WTC11 (cell line): ENCODE measurements at regions not wholly inside any gene's neighbourhood (a gene's known extent, or its start where the extent isn't known, plus 50 kb on each side); places are given as distances from the start of the nearest gene placed in this dataset.

ENCODE experiments used
- ATAC-seq: fragments of 200-7000 bp; cut with Tn5 transposase; 2 replicates; pipeline ENCODE4 v1.10.0; 2021; ENCODE audit warnings: mild to moderate bottlenecking, moderate library complexity
- CTCF ChIA-PET: fragments of 300-600 bp; sonication (Branson Sonifier 250); formaldehyde crosslinking; loops from one replicate; lab custom pipeline; 2021; ENCODE audit warnings: antibody characterized with exemption; lab: Charles Lee
- POLR2A ChIA-PET: fragments of 350-600 bp; sonication (Branson Sonifier 250); formaldehyde crosslinking; loops from one replicate; lab custom pipeline; 2021; ENCODE audit warnings: antibody characterized with exemption; lab: Charles Lee
- DNase-seq: peaks from one replicate; pipeline ENCODE4 v3.0.0; 2021; ENCODE audit warnings: low spot score
- H3K27ac Mint-ChIP-seq: 2 replicates; pipeline ENCODE4 v1.8.0; 2021; ENCODE audit warnings: mixed read lengths
- H3K27me3 Mint-ChIP-seq: 2 replicates; pipeline ENCODE4 v1.8.0; 2021; ENCODE audit warnings: low read depth, mild to moderate bottlenecking, moderate library complexity, mixed read lengths
- H3K36me3 Mint-ChIP-seq: 2 replicates; pipeline ENCODE4 v1.8.0; 2021; ENCODE audit warnings: mixed read lengths
- H3K4me1 Mint-ChIP-seq: 2 replicates; pipeline ENCODE4 v1.8.0; 2022; ENCODE audit warnings: mixed read lengths
- H3K4me3 Mint-ChIP-seq: 2 replicates; pipeline ENCODE4 v1.8.0; 2021; ENCODE audit warnings: mild to moderate bottlenecking, moderate library complexity, mixed read lengths
- H3K9me3 Mint-ChIP-seq: 2 replicates; pipeline ENCODE4 v1.8.0; 2021; ENCODE audit warnings: mixed read lengths
- AR ChIP-seq: fragments of 250-450 bp; sonication (Bioruptor Pico); IDR thresholded peaks from 2 replicates; pipeline ENCODE4 v1.9.0; 2021; ENCODE audit warnings: mild to moderate bottlenecking
- E2F1 ChIP-seq: sonication (generic); formaldehyde crosslinking; IDR thresholded peaks from 2 replicates; pipeline ENCODE4 v1.8.0; 2022; ENCODE audit warnings: mild to moderate bottlenecking, missing genetic modification reagents
- EMX1 ChIP-seq: fragments of 250-450 bp; sonication (Bioruptor Pico); IDR thresholded peaks from 2 replicates; pipeline ENCODE4 v1.8.0; 2021; ENCODE audit warnings: mild to moderate bottlenecking
- GTF2I ChIP-seq: fragments of 250-450 bp; sonication (Bioruptor Pico); conservative IDR thresholded peaks from 2 replicates; pipeline ENCODE4 v1.4.0; 2021; ENCODE audit warnings: mild to moderate bottlenecking
- HMGA2 ChIP-seq: fragments of 250-450 bp; sonication (Bioruptor Pico); IDR thresholded peaks from 2 replicates; pipeline ENCODE4 v1.4.0; 2021; ENCODE audit warnings: mild to moderate bottlenecking, moderate library complexity
- HMGXB4 ChIP-seq: sonication (generic); formaldehyde crosslinking; IDR thresholded peaks from 2 replicates; pipeline ENCODE4 v1.8.1; 2023; ENCODE audit warnings: mild to moderate bottlenecking, moderate library complexity, missing genetic modification reagents
- IRF2 ChIP-seq: sonication (generic); formaldehyde crosslinking; IDR thresholded peaks from 2 replicates; pipeline ENCODE4 v1.8.0; 2022; ENCODE audit warnings: low read depth, missing genetic modification reagents, borderline replicate concordance
- JAZF1 ChIP-seq: fragments of 250-450 bp; sonication (Bioruptor Pico); IDR thresholded peaks from 2 replicates; pipeline ENCODE4 v1.9.0; 2021; ENCODE audit warnings: moderate library complexity, mild to moderate bottlenecking, inconsistent platforms
- JUN ChIP-seq: sonication (generic); formaldehyde crosslinking; IDR thresholded peaks from 2 replicates; pipeline ENCODE4 v1.8.0; 2023; ENCODE audit warnings: mild to moderate bottlenecking, missing genetic modification reagents
- MYBL2 ChIP-seq: sonication (generic); formaldehyde crosslinking; IDR thresholded peaks from 2 replicates; pipeline ENCODE4 v1.8.1; 2023; ENCODE audit warnings: mild to moderate bottlenecking, moderate library complexity, missing genetic modification reagents
- NFYB ChIP-seq: sonication (generic); formaldehyde crosslinking; conservative IDR thresholded peaks from 2 replicates; pipeline ENCODE4 v1.8.0; 2022; ENCODE audit warnings: low read depth, missing genetic modification reagents
- PRDM15 ChIP-seq: sonication (generic); formaldehyde crosslinking; IDR thresholded peaks from 2 replicates; pipeline ENCODE4 v1.8.0; 2022; ENCODE audit warnings: missing genetic modification reagents
- RORB ChIP-seq: fragments of 250-450 bp; sonication (Bioruptor Pico); IDR thresholded peaks from 2 replicates; pipeline ENCODE4 v1.9.0; 2021; ENCODE audit warnings: mild to moderate bottlenecking
- SMAD3 ChIP-seq: sonication (generic); formaldehyde crosslinking; IDR thresholded peaks from 2 replicates; pipeline ENCODE4 v1.8.0; 2022; ENCODE audit warnings: missing genetic modification reagents, mild to moderate bottlenecking, borderline replicate concordance
- SP1 ChIP-seq: sonication (generic); formaldehyde crosslinking; conservative IDR thresholded peaks from 2 replicates; pipeline ENCODE4 v1.8.1; 2022; ENCODE audit warnings: missing genetic modification reagents
- STAT6 ChIP-seq: sonication (generic); formaldehyde crosslinking; conservative IDR thresholded peaks from 2 replicates; pipeline ENCODE4 v1.8.1; 2023; ENCODE audit warnings: mild to moderate bottlenecking, low read depth, missing genetic modification reagents, moderate library complexity
- ZBTB43 ChIP-seq: sonication (generic); formaldehyde crosslinking; IDR thresholded peaks from 2 replicates; pipeline ENCODE4 v1.8.1; 2023; ENCODE audit warnings: mild to moderate bottlenecking, missing genetic modification reagents
- ZNF138 ChIP-seq: sonication (generic); formaldehyde crosslinking; conservative IDR thresholded peaks from 2 replicates; pipeline ENCODE4 v1.8.1; 2022; ENCODE audit warnings: mild to moderate bottlenecking, moderate library complexity, missing genetic modification reagents
- ZNF317 ChIP-seq: sonication (generic); formaldehyde crosslinking; IDR thresholded peaks from 2 replicates; pipeline ENCODE4 v1.8.1; 2023; ENCODE audit warnings: low read depth, mild to moderate bottlenecking, moderate library complexity, missing genetic modification reagents, borderline replicate concordance
- ZNF396 ChIP-seq: fragments of 250-450 bp; sonication (Bioruptor Pico); IDR thresholded peaks from 2 replicates; pipeline ENCODE4 v1.8.0; 2021; ENCODE audit warnings: mild to moderate bottlenecking, moderate library complexity, borderline replicate concordance
- ZNF423 ChIP-seq: fragments of 250-450 bp; sonication (Bioruptor Pico); IDR thresholded peaks from 2 replicates; pipeline ENCODE4 v2.1.2; 2022; ENCODE audit warnings: mild to moderate bottlenecking, moderate library complexity

- no peak for TF ChIP-seq ZBTB43
- TF ChIP-seq SP1 (CRISPR knock-in tag): no peak
- TF ChIP-seq JAZF1 (CRISPR knock-in tag): no peak
Measured at GRCh38 chr14:106067935-106068334, 541.6 kb downstream of the TMEM121 start (continued).

GRCh38 chr14:106069804-106070625, 543.6 kb downstream of the TMEM121 start:
- Mint-ChIP-seq H3K36me3 (peaks cover 78% of the 10 kb centered on the region), H3K27me3 (peaks cover 7% of the 10 kb centered on the region; the same call in 1 of the 2 replicates), H3K27ac (no peak overlapping the region), H3K4me3 (no peak overlapping the region), H3K9me3 (peaks cover 80% of the 10 kb centered on the region), H3K4me1 (no peaks in the 10 kb centered on the region)
- DNase-seq (no peak), ATAC-seq (no peak)
- ChIA-PET POLR2A (no interaction called here), CTCF (no interaction called here)
- TF ChIP-seq JUN (CRISPR knock-in tag): no peak
- TF ChIP-seq IRF2 (CRISPR knock-in tag): no peak
- TF ChIP-seq ZNF396: no peak
- TF ChIP-seq ZNF423 (CRISPR knock-in tag): no peak
- no peak for TF ChIP-seq ZNF317
- TF ChIP-seq HMGA2 (CRISPR knock-in tag): no peak
- no peak for TF ChIP-seq AR (CRISPR knock-in tag)
- TF ChIP-seq EMX1: no peak
- TF ChIP-seq E2F1: no peak
- TF ChIP-seq MYBL2: no peak
- no peak for TF ChIP-seq GTF2I (CRISPR knock-in tag)
- no peak for TF ChIP-seq PRDM15

- no peak for ATAC-seq
- TF ChIP-seq HMGXB4 (CRISPR knock-in tag) (no peak), RORB (CRISPR knock-in tag) (no peak), SMAD3 (CRISPR knock-in tag) (no peak), ZNF138 (CRISPR knock-in tag) (no peak), STAT6 (CRISPR knock-in tag) (no peak), NFYB (CRISPR knock-in tag) (no peak)
- DNase-seq: no peak
- ChIA-PET POLR2A (no interaction called here), CTCF (no interaction called here)
- no peaks in the 10 kb centered on the region for H3K27me3 Mint-ChIP-seq
- H3K36me3 Mint-ChIP-seq: no peaks in the 10 kb centered on the region
- no peak overlapping the region for H3K4me3 Mint-ChIP-seq
- H3K4me1 Mint-ChIP-seq: no peaks in the 10 kb centered on the region
- no peaks in the 10 kb centered on the region for H3K9me3 Mint-ChIP-seq
- H3K27ac Mint-ChIP-seq: no peak overlapping the region
Measured at GRCh38 chr14:106080922-106081321, 554.5 kb downstream of the TMEM121 start.
